H1 (cell line): ENCODE measurements at regions not wholly inside any gene's neighbourhood (a gene's known extent, or its start where the extent isn't known, plus 50 kb on each side); places are given as distances from the start of the nearest gene placed in this dataset.

Source experiments
- BRCA1 ChIP-seq: IDR thresholded peaks from 2 replicates; pipeline ENCODE4 v1.6.1; 2012; ENCODE audit warnings: low read depth, low read length, improper control_type of control experiment
- CHD2 ChIP-seq: IDR thresholded peaks from 2 replicates; pipeline ENCODE4 v1.6.1; 2012; ENCODE audit warnings: low read length, improper control_type of control experiment
- CREB1 ChIP-seq: IDR thresholded peaks from 2 replicates; pipeline ENCODE4 v1.6.1; 2012; ENCODE audit warnings: inconsistent platforms
- CTCF ChIP-seq, 3 experiments: IDR thresholded peaks; 1 replicate in 2 of 3; 2 replicates in 1 of 3; pipeline versions ENCODE4 v1.5.1 to v1.6.1; 2011; ENCODE audit warnings: low read length in 3 of 3, mild to moderate bottlenecking in 3 of 3, inconsistent platforms in 2 of 3, low read depth in 1 of 3, moderate library complexity in 1 of 3; ENCODE audit not compliant: insufficient read depth in 1 of 3; ENCODE audit errors: control extremely low read depth in 1 of 3
- EP300 ChIP-seq, 2 experiments: IDR thresholded peaks; 1 replicate in 1 of 2; 2 replicates in 1 of 2; pipeline ENCODE4 v1.6.1; 2011 to 2012; ENCODE audit warnings: low read depth in 2 of 2, low read length in 2 of 2, mild to moderate bottlenecking in 2 of 2, borderline replicate concordance in 1 of 2, inconsistent platforms in 1 of 2, moderate library complexity in 1 of 2
- GABPA ChIP-seq: IDR thresholded peaks from 2 replicates; pipeline ENCODE4 v1.6.1; 2011; ENCODE audit warnings: mild to moderate bottlenecking, low read length, moderate library complexity, borderline replicate concordance; ENCODE audit not compliant: insufficient read depth
- HDAC6 ChIP-seq: IDR thresholded peaks from one replicate; pipeline ENCODE4 v1.7.1; 2012; ENCODE audit warnings: low read depth, mild to moderate bottlenecking, inconsistent platforms, low read length, moderate library complexity
- MAX ChIP-seq: IDR thresholded peaks from 2 replicates; pipeline ENCODE4 v1.6.1; 2012; ENCODE audit warnings: inconsistent platforms
- PHF8 ChIP-seq: fragments of 200-600 bp; sonication (generic); conservative IDR thresholded peaks from 2 replicates; pipeline ENCODE4 v1.7.1; 2012; ENCODE audit warnings: low read depth, mild to moderate bottlenecking, inconsistent platforms, low read length, moderate library complexity
- POLR2A ChIP-seq, 2 experiments: IDR thresholded peaks; 1 replicate in 1 of 2; 2 replicates in 1 of 2; pipeline ENCODE4 v1.6.1; 2011; ENCODE audit warnings: low read depth in 2 of 2, low read length in 2 of 2, mild to moderate bottlenecking in 2 of 2; ENCODE audit errors: control extremely low read depth in 1 of 2
- SIN3A ChIP-seq, 2 experiments: IDR thresholded peaks in 1 of 2; conservative IDR thresholded peaks in 1 of 2; 2 replicates each; pipeline ENCODE4 v1.6.1; 2011 to 2012; ENCODE audit warnings: low read length in 2 of 2, improper control_type of control experiment in 1 of 2, low read depth in 1 of 2, mild to moderate bottlenecking in 1 of 2
- SP2 ChIP-seq: IDR thresholded peaks from 2 replicates; pipeline ENCODE4 v1.6.1; 2012; ENCODE audit warnings: mild to moderate bottlenecking, low read length, inconsistent platforms
- TCF12 ChIP-seq: IDR thresholded peaks from 2 replicates; pipeline ENCODE4 v1.6.1; 2011; ENCODE audit warnings: low read depth, mild to moderate bottlenecking, low read length
- TF ChIP-seq, protein P1 (sequence below): IDR thresholded peaks from 2 replicates; pipeline ENCODE4 v1.6.1; 2011; ENCODE audit warnings: low read length, improper control_type of control experiment

DNA sequence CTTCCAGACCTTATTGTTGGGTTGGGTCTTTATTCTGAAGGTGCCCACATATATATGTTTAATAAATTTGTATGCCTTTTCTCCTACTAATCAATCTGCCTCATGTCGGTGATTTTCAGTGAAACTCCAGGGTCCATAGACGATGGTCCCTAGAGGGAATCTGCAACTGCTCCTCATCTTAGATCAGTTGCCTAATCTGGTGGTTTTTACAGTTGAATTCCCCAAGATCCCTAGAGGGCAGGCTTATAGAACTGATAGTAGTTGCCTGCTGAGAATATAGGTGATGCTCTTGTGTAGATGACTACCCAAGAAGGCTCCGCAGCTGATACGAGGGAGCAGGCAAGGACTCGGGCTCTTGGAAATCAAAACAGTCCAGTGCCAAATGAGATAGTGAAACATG, 619.2 kb upstream of the C16orf82 start:
- TF ChIP-seq SIN3A (conservative IDR thresholded peaks at IDR 0.05 in 1 of 2, IDR thresholded peaks at IDR 0.05 in 1 of 2; ENCODE audit: low read depth in 1 of 2, low read length in 2 of 2) (no peak), MAX (no peak), CTCF (IDR thresholded peaks at IDR 0.05; ENCODE audit: control extremely low read depth in 1 of 3, insufficient read depth in 1 of 3, low read depth in 1 of 3, low read length in 3 of 3) (no peak), CHD2 (no peak), GABPA (no peak), HDAC6 (no peak), EP300 (IDR thresholded peaks at IDR 0.05; ENCODE audit: borderline replicate concordance in 1 of 2, low read depth in 2 of 2, low read length in 2 of 2) (no peak), BRCA1 (no peak), POLR2A (IDR thresholded peaks at IDR 0.05; ENCODE audit: control extremely low read depth in 1 of 2, low read depth in 2 of 2, low read length in 2 of 2) (no peak), TCF12 (no peak), SP2 (no peak), PHF8 (no peak), CREB1 (no peak)
- TF ChIP-seq, protein P1, sequence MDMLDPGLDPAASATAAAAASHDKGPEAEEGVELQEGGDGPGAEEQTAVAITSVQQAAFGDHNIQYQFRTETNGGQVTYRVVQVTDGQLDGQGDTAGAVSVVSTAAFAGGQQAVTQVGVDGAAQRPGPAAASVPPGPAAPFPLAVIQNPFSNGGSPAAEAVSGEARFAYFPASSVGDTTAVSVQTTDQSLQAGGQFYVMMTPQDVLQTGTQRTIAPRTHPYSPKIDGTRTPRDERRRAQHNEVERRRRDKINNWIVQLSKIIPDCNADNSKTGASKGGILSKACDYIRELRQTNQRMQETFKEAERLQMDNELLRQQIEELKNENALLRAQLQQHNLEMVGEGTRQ: no peak
